Keratinocyte (primary cell): ENCODE measurements at regions not wholly inside any gene's neighbourhood (a gene's known extent, or its start where the extent isn't known, plus 50 kb on each side); places are given as distances from the start of the nearest gene placed in this dataset.

ENCODE experiments used
- DNase-seq: peaks from one replicate; pipeline ENCODE4 v3.0.0-alpha.2; 2011; ENCODE audit warnings: low read depth, missing footprints, low spot score
- FAIRE-seq: peaks from 2 replicates; lab custom pipeline; 2011; peaks lifted over from hg19 to GRCh38; lab: Jason Lieb, UNC
- H2AFZ ChIP-seq: 2 replicates; pipeline ENCODE4 v1.6.0; 2012; ENCODE audit warnings: low read length, control low read depth, inconsistent platforms; ENCODE audit not compliant: control insufficient read depth
- H3K27ac ChIP-seq: 2 replicates; pipeline ENCODE4 v1.5.1; 2011; ENCODE audit warnings: low read length; ENCODE audit not compliant: control insufficient read depth, insufficient read depth
- H3K27me3 ChIP-seq: 3 replicates; pipeline ENCODE4 v1.6.0; 2011; ENCODE audit warnings: low read length; ENCODE audit not compliant: control insufficient read depth, insufficient read depth; ENCODE audit errors: extremely low read depth
- H3K36me3 ChIP-seq, 2 experiments: 2 replicates in 1 of 2; 3 replicates in 1 of 2; pipeline ENCODE4 v1.5.1; 2011; ENCODE audit warnings: low read length in 2 of 2, mild to moderate bottlenecking in 1 of 2; ENCODE audit not compliant: control insufficient read depth in 2 of 2, insufficient read depth in 2 of 2; ENCODE audit errors: extremely low read depth in 1 of 2
- H3K4me1 ChIP-seq: 3 replicates; pipeline ENCODE4 v1.5.1; 2011; ENCODE audit warnings: low read length; ENCODE audit not compliant: control insufficient read depth, insufficient read depth; ENCODE audit errors: extremely low read depth
- H3K4me2 ChIP-seq: 3 replicates; pipeline ENCODE4 v1.6.0; 2011; ENCODE audit warnings: low read depth, low read length; ENCODE audit not compliant: control insufficient read depth, insufficient read depth; ENCODE audit errors: extremely low read depth
- H3K4me3 ChIP-seq, 3 experiments: fragments of 200-600 bp in 1 of 3; sonication (generic) in 1 of 3; 2 replicates in 2 of 3; 3 replicates in 1 of 3; pipeline ENCODE4 v1.5.1; 2011 to 2016; ENCODE audit warnings: low read length in 3 of 3, mild to moderate bottlenecking in 3 of 3, control low read depth in 2 of 3, inconsistent platforms in 1 of 3, low read depth in 1 of 3, mixed read lengths in 1 of 3, mixed run types in 1 of 3, moderate library complexity in 1 of 3; ENCODE audit not compliant: control insufficient read depth in 2 of 3, insufficient read depth in 2 of 3; ENCODE audit errors: extremely low read depth in 1 of 3
- H3K79me2 ChIP-seq: 2 replicates; pipeline ENCODE4 v1.6.0; 2012; ENCODE audit warnings: low read length; ENCODE audit not compliant: control insufficient read depth, insufficient read depth
- H3K9ac ChIP-seq: 3 replicates; pipeline ENCODE4 v1.6.0; 2011; ENCODE audit warnings: low read length; ENCODE audit not compliant: control insufficient read depth, insufficient read depth; ENCODE audit errors: extremely low read depth
- H3K9me1 ChIP-seq: 3 replicates; pipeline ENCODE4 v1.6.0; 2011; ENCODE audit warnings: low read length; ENCODE audit not compliant: control insufficient read depth, insufficient read depth; ENCODE audit errors: extremely low read depth
- H3K9me3 ChIP-seq: 2 replicates; pipeline ENCODE4 v1.5.1; 2012; ENCODE audit warnings: low read depth, low read length; ENCODE audit not compliant: control insufficient read depth
- H4K20me1 ChIP-seq: 3 replicates; pipeline ENCODE4 v1.6.0; 2011; ENCODE audit warnings: low read length; ENCODE audit not compliant: control insufficient read depth, insufficient read depth; ENCODE audit errors: extremely low read depth
- CTCF ChIP-seq, 3 experiments: IDR thresholded peaks in 1 of 3; conservative IDR thresholded peaks in 1 of 3; optimal IDR thresholded peaks in 1 of 3; 2 replicates in 2 of 3; 3 replicates in 1 of 3; pipeline versions ENCODE3 to v1.5.1; 2011; ENCODE audit warnings: low read length in 3 of 3, mild to moderate bottlenecking in 3 of 3, moderate library complexity in 2 of 3, control low read depth in 1 of 3, inconsistent platforms in 1 of 3; ENCODE audit not compliant: insufficient read depth in 2 of 3; ENCODE audit errors: extremely low read depth in 1 of 3
- EZH2 ChIP-seq: IDR thresholded peaks from one replicate; pipeline ENCODE4 v1.6.1; 2012; ENCODE audit warnings: inconsistent platforms, mild to moderate bottlenecking, low read length, moderate library complexity
- dilution Hi-C: fragments of 300-500 bp; cut with MboI; formaldehyde crosslinking; loops from one replicate; pipeline ENCODE4 v1.7.0; 2020; ENCODE audit warnings: low sequenced_read_pairs; ENCODE audit not compliant: extremely low pct_ligation_motif_present

- H3K9me3 ChIP-seq = peaks cover 1% of the 10 kb centered on the region
- H3K4me2 ChIP-seq = no peak overlapping the region
- no peak overlapping the region for H3K9ac ChIP-seq
- dilution Hi-C loops = no loop called here
- H4K20me1 ChIP-seq = no peaks in the 10 kb centered on the region
- no peaks in the 10 kb centered on the region for H3K27me3 ChIP-seq
- no peak overlapping the region for H3K27ac ChIP-seq
- FAIRE-seq = no peak
- no peak for TF ChIP-seq CTCF (optimal IDR thresholded peaks at IDR 0.05 in 1 of 3, IDR thresholded peaks at IDR 0.05 in 1 of 3, conservative IDR thresholded peaks at IDR 0.05 in 1 of 3; ENCODE audit: extremely low read depth in 1 of 3, insufficient read depth in 2 of 3, low read length in 3 of 3)
- TF ChIP-seq EZH2 = no peak
- H3K4me3 ChIP-seq = no peak overlapping the region
- no peaks in the 10 kb centered on the region for H3K79me2 ChIP-seq
- H3K4me1 ChIP-seq = no peaks in the 10 kb centered on the region
- H3K36me3 ChIP-seq = no peaks in the 10 kb centered on the region
- H3K9me1 ChIP-seq = no peaks in the 10 kb centered on the region
- no peak for DNase-seq
- no peak overlapping the region for H2AFZ ChIP-seq
Observed at GRCh38 chr10:1853801-1854200, 116.5 kb upstream of the ADARB2 start.

GRCh38 chr10:1852841-1853240 lies 115.5 kb upstream of the ADARB2 start:
- dilution Hi-C loops = no loop called here
- FAIRE-seq = no peak
- Histone ChIP-seq H3K9me1 (no peaks in the 10 kb centered on the region), H4K20me1 (no peaks in the 10 kb centered on the region), H3K79me2 (no peaks in the 10 kb centered on the region), H3K9me3 (peaks cover 1% of the 10 kb centered on the region), H3K36me3 (no peaks in the 10 kb centered on the region), H3K4me2 (no peak overlapping the region), H3K4me3 (no peak overlapping the region), H2AFZ (no peak overlapping the region), H3K4me1 (no peaks in the 10 kb centered on the region), H3K27me3 (no peaks in the 10 kb centered on the region), H3K9ac (no peak overlapping the region), H3K27ac (no peak overlapping the region)
- DNase-seq = no peak
- TF ChIP-seq CTCF (optimal IDR thresholded peaks at IDR 0.05 in 1 of 3, IDR thresholded peaks at IDR 0.05 in 1 of 3, conservative IDR thresholded peaks at IDR 0.05 in 1 of 3; ENCODE audit: extremely low read depth in 1 of 3, insufficient read depth in 2 of 3, low read length in 3 of 3) = no peak
- no peak for TF ChIP-seq EZH2
